ENCODE measurements at regions not wholly inside any gene's neighbourhood (a gene's known extent, or its start where the extent isn't known, plus 50 kb on each side); places are given as distances from the start of the nearest gene placed in this dataset.

GRCh38 chr7:118109607-118110006 lies 74.4 kb upstream of the LSM8 start:
- no peak for DNase-seq (ENCODE audit: extremely low read depth, low read depth)
- TF ChIP-seq, protein P1, sequence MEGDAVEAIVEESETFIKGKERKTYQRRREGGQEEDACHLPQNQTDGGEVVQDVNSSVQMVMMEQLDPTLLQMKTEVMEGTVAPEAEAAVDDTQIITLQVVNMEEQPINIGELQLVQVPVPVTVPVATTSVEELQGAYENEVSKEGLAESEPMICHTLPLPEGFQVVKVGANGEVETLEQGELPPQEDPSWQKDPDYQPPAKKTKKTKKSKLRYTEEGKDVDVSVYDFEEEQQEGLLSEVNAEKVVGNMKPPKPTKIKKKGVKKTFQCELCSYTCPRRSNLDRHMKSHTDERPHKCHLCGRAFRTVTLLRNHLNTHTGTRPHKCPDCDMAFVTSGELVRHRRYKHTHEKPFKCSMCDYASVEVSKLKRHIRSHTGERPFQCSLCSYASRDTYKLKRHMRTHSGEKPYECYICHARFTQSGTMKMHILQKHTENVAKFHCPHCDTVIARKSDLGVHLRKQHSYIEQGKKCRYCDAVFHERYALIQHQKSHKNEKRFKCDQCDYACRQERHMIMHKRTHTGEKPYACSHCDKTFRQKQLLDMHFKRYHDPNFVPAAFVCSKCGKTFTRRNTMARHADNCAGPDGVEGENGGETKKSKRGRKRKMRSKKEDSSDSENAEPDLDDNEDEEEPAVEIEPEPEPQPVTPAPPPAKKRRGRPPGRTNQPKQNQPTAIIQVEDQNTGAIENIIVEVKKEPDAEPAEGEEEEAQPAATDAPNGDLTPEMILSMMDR (IDR thresholded peaks at IDR 0.05; ENCODE audit: low read depth, low read length) = no peak

DNA sequence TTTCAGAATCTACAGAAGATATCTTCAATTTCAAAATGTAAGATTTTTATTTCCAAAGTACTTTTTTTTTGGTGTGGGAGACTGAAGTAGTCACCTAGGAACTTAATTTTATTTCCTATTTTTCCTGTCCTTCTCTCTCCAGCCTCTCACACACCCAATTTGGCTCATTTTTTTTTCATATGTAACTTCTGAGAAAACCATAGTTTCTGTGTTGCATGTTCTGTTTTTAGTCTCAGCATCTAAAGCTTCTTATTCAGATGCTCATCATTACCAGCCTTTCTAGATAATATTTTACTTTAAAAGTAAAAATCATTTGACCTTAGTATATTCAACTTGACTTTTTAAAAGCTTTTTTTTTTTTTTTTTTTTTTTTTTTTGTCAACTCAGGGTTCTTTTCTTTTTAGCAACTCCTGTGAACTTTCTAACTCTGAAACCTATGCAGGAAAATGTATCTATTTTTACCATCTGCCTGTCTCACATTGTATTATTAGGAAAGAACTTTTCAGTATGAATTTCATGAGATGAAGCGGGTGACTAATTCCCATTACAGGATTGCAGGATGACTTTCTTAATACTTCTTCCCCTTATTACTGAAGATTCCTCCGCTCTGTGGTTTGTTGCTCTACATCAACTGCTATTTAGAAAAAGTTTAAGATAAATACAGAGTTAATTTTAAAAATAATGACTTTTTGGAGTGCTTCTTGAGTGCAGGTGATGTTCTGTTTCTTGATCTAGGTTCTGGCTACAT lies 73.6 kb upstream of the LSM8 start:
- TF ChIP-seq, protein P1 (IDR thresholded peaks at IDR 0.05; ENCODE audit: low read depth, low read length) = no peak
- no peak for DNase-seq (ENCODE audit: extremely low read depth, low read depth)

DNA sequence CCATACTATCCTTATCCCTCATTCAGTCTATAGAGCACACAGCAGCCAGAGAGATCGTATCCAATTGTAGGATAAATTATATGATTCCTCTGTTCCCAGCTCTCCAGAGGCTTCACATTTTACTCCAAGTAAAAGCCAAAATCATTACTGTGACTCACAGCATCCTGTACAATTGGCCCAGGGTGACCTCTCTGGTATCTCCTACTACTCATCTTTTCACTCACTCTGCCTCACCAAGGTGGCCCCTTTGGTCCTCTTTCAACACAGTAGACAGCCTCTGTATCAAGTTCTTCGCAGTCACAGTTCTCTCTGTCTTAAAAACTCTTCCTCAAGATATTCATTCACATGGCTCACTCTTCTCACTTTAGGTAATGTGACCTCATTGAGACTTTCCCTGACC lies 72.6 kb upstream of the LSM8 start:
- TF ChIP-seq, protein P1 (IDR thresholded peaks at IDR 0.05; ENCODE audit: low read depth, low read length) = no peak

GRCh38 chr7:118114175-118114574 lies 69.8 kb upstream of the LSM8 start:
- DNase-seq (ENCODE audit: extremely low read depth, low read depth) = no peak
- TF ChIP-seq, protein P1 (IDR thresholded peaks at IDR 0.05; ENCODE audit: low read depth, low read length) = no peak

More for the DNA sequence above, 72.6 kb upstream of the LSM8 start:
- no peak for DNase-seq (ENCODE audit: extremely low read depth, low read depth)

- TF ChIP-seq, protein P1 (IDR thresholded peaks at IDR 0.05; ENCODE audit: low read depth, low read length) = no peak
- DNase-seq (ENCODE audit: extremely low read depth, low read depth) = no peak
Observed at GRCh38 chr7:118129041-118129795, 54.7 kb upstream of the LSM8 start.

GRCh38 chr7:118132764-118133163 lies 51.2 kb upstream of the LSM8 start:
- TF ChIP-seq, protein P1 (IDR thresholded peaks at IDR 0.05; ENCODE audit: low read depth, low read length) = no peak
- no peak for DNase-seq (ENCODE audit: extremely low read depth, low read depth)
